PC-9 (cell line): ENCODE measurements at regions not wholly inside any gene's neighbourhood (a gene's known extent, or its start where the extent isn't known, plus 50 kb on each side); places are given as distances from the start of the nearest gene placed in this dataset.

Experiments used
- BruUV-seq: library from RNA; stranded (reverse); fragments of 400-500 nt; replicated peaks from 2 replicates; lab custom pipeline; 2021; lab: Mats Ljungman, UMichigan
- CTCF ChIA-PET: fragments of 300-600 bp; sonication (Branson Sonifier 250); formaldehyde crosslinking; loops from one replicate; lab custom pipeline; 2022; ENCODE audit warnings: antibody characterized with exemption; lab: Charles Lee
- POLR2A ChIA-PET: fragments of 300-600 bp; sonication (Branson Sonifier 250); formaldehyde crosslinking; loops from one replicate; lab custom pipeline; 2022; ENCODE audit warnings: antibody characterized with exemption; ENCODE audit not compliant: unreplicated experiment; lab: Charles Lee
- DNase-seq, 2 experiments: peaks; one replicate each; pipeline versions ENCODE4 v3.0.0 to v3.0.0-alpha.2; 2015 to 2022; ENCODE audit warnings: mixed read lengths in 1 of 2
- H2AFZ ChIP-seq: fragments of 200-600 bp; sonication (generic); 2 replicates; pipeline ENCODE4 v1.8.1; 2017; ENCODE audit warnings: antibody characterized with exemption
- H3F3A ChIP-seq: fragments of 200-600 bp; sonication (generic); 2 replicates; pipeline ENCODE4 v1.8.1; 2017; ENCODE audit warnings: antibody characterized with exemption, mild to moderate bottlenecking, low read depth; ENCODE audit not compliant: insufficient read depth
- H3K27ac ChIP-seq: fragments of 200-600 bp; sonication (generic); 2 replicates; pipeline ENCODE4 v1.6.1; 2016; ENCODE audit warnings: mixed run types
- H3K27me3 ChIP-seq: fragments of 200-600 bp; sonication (generic); 2 replicates; pipeline ENCODE4 v1.6.1; 2016; ENCODE audit warnings: low read depth, mixed run types; ENCODE audit not compliant: insufficient read depth
- H3K36me3 ChIP-seq: fragments of 200-600 bp; sonication (generic); 2 replicates; pipeline ENCODE4 v1.6.1; 2016; ENCODE audit warnings: low read depth, mixed run types
- H3K4me1 ChIP-seq: fragments of 200-600 bp; sonication (generic); replicated peaks from 2 replicates; pipeline ENCODE4 v1.6.1; 2016; ENCODE audit warnings: mixed run types; ENCODE audit not compliant: insufficient read depth
- H3K4me2 ChIP-seq: fragments of 200-600 bp; sonication (generic); 2 replicates; pipeline ENCODE4 v1.6.1; 2017; ENCODE audit warnings: mixed run types
- H3K4me3 ChIP-seq: fragments of 200-600 bp; sonication (generic); 2 replicates; pipeline ENCODE4 v1.6.1; 2016; ENCODE audit warnings: mixed run types
- H3K79me2 ChIP-seq: fragments of 200-600 bp; sonication (generic); 2 replicates; pipeline ENCODE4 v1.6.1; 2017; ENCODE audit warnings: low read depth, mixed run types
- H3K9me2 ChIP-seq: fragments of 200-600 bp; sonication (generic); 2 replicates; pipeline ENCODE4 v1.8.1; 2017; ENCODE audit warnings: mild to moderate bottlenecking; ENCODE audit not compliant: insufficient read depth
- H3K9me3 ChIP-seq: fragments of 200-600 bp; sonication (generic); 2 replicates; pipeline ENCODE4 v1.8.1; 2016; ENCODE audit warnings: low read depth; ENCODE audit not compliant: insufficient read depth
- H4K20me1 ChIP-seq: fragments of 200-600 bp; sonication (generic); 2 replicates; pipeline ENCODE4 v1.8.1; 2017; ENCODE audit not compliant: insufficient read depth
- CTCF ChIP-seq: fragments of 200-600 bp; sonication (generic); conservative IDR thresholded peaks from 2 replicates; pipeline ENCODE4 v1.6.1; 2017; ENCODE audit warnings: mixed run types, antibody characterized with exemption, mild to moderate bottlenecking, moderate library complexity
- EZH2 ChIP-seq: fragments of 200-600 bp; sonication (generic); IDR thresholded peaks from 2 replicates; pipeline ENCODE4 v1.8.0; 2017; ENCODE audit warnings: antibody characterized with exemption, low read depth
- intact Hi-C: fragments of 100-400 bp; cut with micrococcal nuclease; formaldehyde crosslinking; loops from one replicate; pipeline ENCODE4 v1.10.0; 2022; ENCODE audit not compliant: unreplicated experiment

GRCh38 chr16:76976101-76976500 lies 214.9 kb upstream of the MON1B start:
- TF ChIP-seq EZH2 (no peak), CTCF (no peak)
- Histone ChIP-seq H3K4me1 (no peaks in the 10 kb centered on the region), H3K4me3 (no peak overlapping the region), H3K79me2 (no peaks in the 10 kb centered on the region), H3F3A (no peaks in the 10 kb centered on the region), H3K9me3 (no peaks in the 10 kb centered on the region), H3K27ac (no peak overlapping the region), H3K27me3 (no peaks in the 10 kb centered on the region), H3K9me2 (no peaks in the 10 kb centered on the region), H3K36me3 (no peaks in the 10 kb centered on the region), H3K4me2 (no peak overlapping the region), H4K20me1 (no peaks in the 10 kb centered on the region), H2AFZ (no peak overlapping the region)
- CTCF ChIA-PET: no interaction called here
- no TSS peak for BruUV-seq
- DNase-seq: no peak
- POLR2A ChIA-PET: no interaction called here
- intact Hi-C loops: no loop called here

- no TSS peak for BruUV-seq
- Histone ChIP-seq H3K4me1 (no peaks in the 10 kb centered on the region), H3K4me3 (no peak overlapping the region), H3K4me2 (no peak overlapping the region), H2AFZ (no peak overlapping the region), H3K9me2 (no peaks in the 10 kb centered on the region), H3F3A (no peaks in the 10 kb centered on the region), H3K79me2 (no peaks in the 10 kb centered on the region), H3K36me3 (no peaks in the 10 kb centered on the region), H3K9me3 (no peaks in the 10 kb centered on the region), H3K27ac (no peak overlapping the region), H4K20me1 (no peaks in the 10 kb centered on the region), H3K27me3 (no peaks in the 10 kb centered on the region)
- TF ChIP-seq CTCF: no peak
- no peak for TF ChIP-seq EZH2
- ChIA-PET CTCF (no interaction called here), POLR2A (no interaction called here)
- intact Hi-C loops: no loop called here
- DNase-seq: no peak
Measured at GRCh38 chr16:76976756-76977155, 214.2 kb upstream of the MON1B start.

- 0 out of 2 replicates have a peak, but pooled peaks cover 3% of the 10 kb centered on the region for H3K9me2 ChIP-seq
- no peak for TF ChIP-seq EZH2
- TF ChIP-seq CTCF: no peak
- POLR2A ChIA-PET: no interaction called here
- no peaks in the 10 kb centered on the region for H3K4me1 ChIP-seq
- no peak for DNase-seq
- no peak overlapping the region for H3K4me3 ChIP-seq
- no peaks in the 10 kb centered on the region for H3K9me3 ChIP-seq
- H2AFZ ChIP-seq: no peak overlapping the region
- H3K27me3 ChIP-seq: no peaks in the 10 kb centered on the region
- CTCF ChIA-PET: no interaction called here
- H3K36me3 ChIP-seq: no peaks in the 10 kb centered on the region
- intact Hi-C loops: no loop called here
- no peak overlapping the region for H3K27ac ChIP-seq
- H3K4me2 ChIP-seq: no peak overlapping the region
- BruUV-seq: no TSS peak
- no peaks in the 10 kb centered on the region for H3K79me2 ChIP-seq
- no peaks in the 10 kb centered on the region for H3F3A ChIP-seq
- no peaks in the 10 kb centered on the region for H4K20me1 ChIP-seq
Measured at GRCh38 chr16:76984196-76984595, 206.8 kb upstream of the MON1B start.
